ENCODE measurements at regions not wholly inside any gene's neighbourhood (a gene's known extent, or its start where the extent isn't known, plus 50 kb on each side); places are given as distances from the start of the nearest gene placed in this dataset.
A peak's percentile ranks its signal among the peaks of the same experiment; 100 is the strongest.
"Not testable (repeated sequence)": the region's sequence is repeated elsewhere in the genome, so short reads cannot be mapped to it uniquely, and the experiment has no call there.

GRCh38 chr22:42189761-42190160 is 59.2 kb upstream of the CYP2D6 start:
- TF ChIP-seq CTCF (IDR thresholded peaks at IDR 0.05): no peak
- no peak for TF ChIP-seq POLR2A (IDR thresholded peaks at IDR 0.05)
- Histone ChIP-seq H3K4me1 (peaks cover 3 to 70% (median 28%) of the 10 kb centered on the region in 3 donors), H3K36me3 (no peaks in the 10 kb centered on the region), H3K27me3 (no peaks in the 10 kb centered on the region), H3K27ac (peak overlapping the region in 2 of 4 donors; percentile 44 to 52), H3K9me3 (no peaks in the 10 kb centered on the region), H3K4me3 (no peak overlapping the region)
- intact Hi-C loops (cut with DNase I): loop anchor here (10.0 kb wide), 1 partner anchor 45 kb away; no protein-coding TSS in a partner anchor
- no peak for DNase-seq
- WGBS, 2 donors: 80 to 87% methylated on average over 4 of the region's 4 CpGs

- H3K4me3 ChIP-seq: no peak overlapping the region
- no peak for DNase-seq
- no peaks in the 10 kb centered on the region for H3K9me3 ChIP-seq
- TF ChIP-seq POLR2A (IDR thresholded peaks at IDR 0.05) (no peak), CTCF (IDR thresholded peaks at IDR 0.05) (no peak)
- no peaks in the 10 kb centered on the region for H3K36me3 ChIP-seq
- peaks cover 3 to 70% (median 20%) of the 10 kb centered on the region in 3 donors for H3K4me1 ChIP-seq
- 64 to 70% methylated on average over 4 of the region's 4 CpGs for WGBS, 2 donors
- peak overlapping the region in 2 of 4 donors; percentile 30 to 52 for H3K27ac ChIP-seq
- intact Hi-C loops (cut with DNase I): loop anchor here (10.0 kb wide), 1 partner anchor 46 kb away; no protein-coding TSS in a partner anchor
- no peaks in the 10 kb centered on the region for H3K27me3 ChIP-seq
Observed at GRCh38 chr22:42188808-42189447, 58.3 kb upstream of the CYP2D6 start.

- no peak for DNase-seq
- WGBS, 2 donors: 88 to 89% methylated on average over 3 of the region's 3 CpGs
- intact Hi-C loops (cut with DNase I): loop anchor here (10.0 kb wide), 1 partner anchor 47 kb away; no protein-coding TSS in a partner anchor
- Histone ChIP-seq H3K27me3 (no peaks in the 10 kb centered on the region), H3K36me3 (no peaks in the 10 kb centered on the region), H3K4me1 (peaks cover 7 to 68% (median 17%) of the 10 kb centered on the region in 3 donors), H3K4me3 (no peak overlapping the region), H3K27ac (no peak overlapping the region), H3K9me3 (no peaks in the 10 kb centered on the region)
- TF ChIP-seq CTCF (IDR thresholded peaks at IDR 0.05): no peak
- no peak for TF ChIP-seq POLR2A (IDR thresholded peaks at IDR 0.05)
Observed at GRCh38 chr22:42187646-42188045, 57.0 kb upstream of the CYP2D6 start.

- Histone ChIP-seq H3K27me3 (no peaks in the 10 kb centered on the region), H3K9me3 (no peaks in the 10 kb centered on the region), H3K4me3 (no peak overlapping the region), H3K36me3 (no peaks in the 10 kb centered on the region), H3K4me1 (peaks cover 6 to 77% (median 10%) of the 10 kb centered on the region in 3 donors), H3K27ac (no peak overlapping the region)
- intact Hi-C loops (cut with DNase I): loop anchor here (10.0 kb wide), 1 partner anchor 49 kb away; no protein-coding TSS in a partner anchor
- WGBS, 2 donors: 48 to 82% methylated on average over 1 to 2 of the region's 2 CpGs
- no peak for TF ChIP-seq POLR2A (IDR thresholded peaks at IDR 0.05)
- TF ChIP-seq CTCF (IDR thresholded peaks at IDR 0.05): no peak
- DNase-seq: no peak
Observed at GRCh38 chr22:42185915-42186439, 55.4 kb upstream of the CYP2D6 start.

GRCh38 chr22:42184852-42185251 is 54.2 kb upstream of the CYP2D6 start:
- TF ChIP-seq CTCF (IDR thresholded peaks at IDR 0.05) (no peak), POLR2A (IDR thresholded peaks at IDR 0.05) (no peak)
- H3K9me3 ChIP-seq: no peaks in the 10 kb centered on the region
- WGBS, 2 donors: 85 to 94% methylated on average over 4 of the region's 4 CpGs
- peaks cover 7 to 81% (median 16%) of the 10 kb centered on the region in 3 donors for H3K4me1 ChIP-seq
- no peak for DNase-seq
- H3K36me3 ChIP-seq: no peaks in the 10 kb centered on the region
- no peak overlapping the region for H3K27ac ChIP-seq
- H3K27me3 ChIP-seq: no peaks in the 10 kb centered on the region
- no peak overlapping the region for H3K4me3 ChIP-seq
- intact Hi-C loops (cut with DNase I): loop anchor here (10.0 kb wide), 1 partner anchor 50 kb away; no protein-coding TSS in a partner anchor

- DNase-seq, H3K27me3 ChIP-seq, H3K36me3 ChIP-seq, H3K4me3 ChIP-seq, H3K9me3 ChIP-seq: not testable (repeated sequence)
- intact Hi-C loops (cut with DNase I): loop anchor here (10.0 kb wide), 1 partner anchor 51 kb away; no protein-coding TSS in a partner anchor
- Histone ChIP-seq H3K27ac (peak overlapping the region in 1 of 4 donors; percentile 5), H3K4me1 (peaks cover under 1 to 81% (median 25%) of the 10 kb centered on the region in 3 donors)
- WGBS, 2 donors: 61 to 64% methylated on average over 11 of the region's 11 CpGs
Observed at GRCh38 chr22:42183461-42184059, 53.0 kb upstream of the CYP2D6 start.

Data from esophagus squamous epithelium (tissue), 5 donors.